ENCODE measurements at regions not wholly inside any gene's neighbourhood (a gene's known extent, or its start where the extent isn't known, plus 50 kb on each side); places are given as distances from the start of the nearest gene placed in this dataset.

DNA sequence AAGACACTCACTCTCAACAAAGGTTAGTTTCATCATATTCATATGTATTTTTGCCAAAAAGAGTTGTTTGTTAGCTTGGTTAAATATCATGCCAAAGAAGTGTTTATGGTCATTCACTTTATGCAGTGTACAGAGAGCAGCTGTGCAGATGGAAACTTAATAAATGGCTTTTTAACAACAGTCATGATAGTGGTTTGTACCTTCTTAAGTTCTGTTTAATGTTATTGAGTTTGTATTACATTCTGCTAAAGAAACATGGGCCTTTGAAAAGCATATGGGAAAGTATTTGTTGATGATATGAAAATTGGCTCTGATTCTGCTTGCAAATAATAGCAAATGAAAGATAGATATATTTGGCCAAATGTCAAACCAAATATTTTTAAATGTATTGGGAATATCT lies 607.3 kb downstream of the NCAM2 start:
- no peak for DNase-seq (ENCODE audit: low read depth)

DNA sequence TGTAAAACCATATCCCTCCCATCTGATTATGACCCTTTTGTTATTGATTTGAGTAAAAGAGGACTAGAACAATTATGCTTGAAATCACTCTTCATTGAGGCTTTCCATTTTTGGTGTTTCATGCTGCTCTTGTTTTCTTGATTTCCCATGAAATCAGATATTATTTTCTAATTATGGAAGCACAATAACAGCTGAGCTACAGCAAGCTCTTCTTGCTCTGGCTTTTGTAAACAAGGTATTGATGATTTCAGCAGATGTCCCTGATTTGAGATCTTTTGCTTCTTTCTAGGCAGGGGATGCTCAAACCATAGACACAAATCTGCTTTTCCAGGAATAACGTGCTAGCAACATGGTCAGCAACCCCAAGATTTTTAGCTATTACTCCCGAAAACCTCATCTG lies 607.8 kb downstream of the NCAM2 start:
- no peak for DNase-seq (ENCODE audit: low read depth)

DNA sequence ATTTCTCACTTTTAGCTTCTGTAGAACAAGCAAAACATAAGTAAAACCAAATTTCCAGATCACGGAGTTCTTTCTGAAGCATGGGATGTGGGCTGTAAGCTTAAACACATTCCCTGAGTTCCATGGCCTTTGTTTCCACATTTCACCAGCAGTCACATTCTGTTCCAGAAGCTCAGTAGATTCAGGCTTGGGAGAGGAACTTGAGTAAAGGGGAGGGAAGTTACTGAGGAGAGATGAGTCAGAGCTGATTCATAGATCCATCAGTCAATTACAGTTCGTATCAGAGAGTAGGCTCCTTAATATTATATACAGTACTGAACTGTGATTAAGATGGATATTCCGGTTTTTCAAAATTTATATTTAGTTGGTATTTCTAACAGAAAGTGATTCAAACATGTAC lies 614.3 kb downstream of the NCAM2 start:
- DNase-seq (ENCODE audit: low read depth) = no peak

DNA sequence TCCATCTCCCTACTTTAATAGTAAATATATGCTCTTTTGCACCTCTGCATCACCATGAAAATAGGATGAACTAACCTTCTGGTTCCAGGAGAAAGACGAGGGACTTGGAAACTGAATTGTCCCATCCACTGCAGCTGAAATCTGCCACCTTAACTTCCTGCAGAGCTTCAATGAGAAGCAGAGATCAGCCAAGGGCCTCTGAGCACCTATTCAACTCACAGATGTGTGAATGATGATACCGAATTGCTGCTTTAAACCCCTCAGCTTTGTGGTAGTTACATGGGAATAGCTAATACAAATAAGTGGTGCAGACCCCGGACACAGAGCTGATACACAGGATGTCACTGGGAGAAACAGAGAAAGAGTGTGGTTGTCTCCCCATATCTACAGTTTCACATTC lies 616.8 kb downstream of the NCAM2 start:
- DNase-seq (ENCODE audit: low read depth) = no peak

DNA sequence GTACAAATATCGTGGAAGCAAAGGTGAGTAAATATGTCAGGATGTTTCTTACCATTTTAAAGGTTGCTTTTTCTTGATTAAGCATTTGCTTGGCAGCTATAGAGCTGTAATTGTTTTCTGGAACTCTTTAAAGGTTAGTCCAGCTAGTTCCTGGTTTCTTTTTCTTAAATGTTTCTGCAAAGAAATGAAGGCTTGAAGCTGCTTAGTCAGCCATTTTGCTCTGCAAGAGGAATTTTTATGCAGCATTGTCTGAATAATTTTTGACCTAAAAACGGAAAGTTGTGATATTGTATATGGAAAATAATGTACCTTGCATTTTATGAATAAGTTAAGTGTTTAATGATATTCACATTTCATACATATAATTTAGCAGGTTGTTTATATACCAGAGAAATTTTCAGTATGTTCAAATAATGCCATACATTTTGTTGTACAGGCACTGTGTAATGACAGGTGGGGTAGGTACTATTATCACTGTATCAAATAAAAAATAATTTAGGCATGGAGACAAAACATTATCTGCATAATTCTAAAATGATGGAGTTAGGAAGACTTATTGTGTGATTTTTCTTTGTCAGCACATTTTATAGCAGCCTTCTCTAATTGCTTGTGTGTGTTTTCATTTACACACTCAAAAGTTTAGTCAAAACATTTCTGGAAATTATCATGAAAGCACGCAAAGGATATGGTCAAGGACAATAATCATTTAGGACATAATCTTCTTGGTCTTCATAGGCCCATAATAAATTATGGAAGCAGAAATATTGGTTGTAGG lies 624.4 kb downstream of the NCAM2 start:
- DNase-seq (ENCODE audit: low read depth) = no peak

DNA sequence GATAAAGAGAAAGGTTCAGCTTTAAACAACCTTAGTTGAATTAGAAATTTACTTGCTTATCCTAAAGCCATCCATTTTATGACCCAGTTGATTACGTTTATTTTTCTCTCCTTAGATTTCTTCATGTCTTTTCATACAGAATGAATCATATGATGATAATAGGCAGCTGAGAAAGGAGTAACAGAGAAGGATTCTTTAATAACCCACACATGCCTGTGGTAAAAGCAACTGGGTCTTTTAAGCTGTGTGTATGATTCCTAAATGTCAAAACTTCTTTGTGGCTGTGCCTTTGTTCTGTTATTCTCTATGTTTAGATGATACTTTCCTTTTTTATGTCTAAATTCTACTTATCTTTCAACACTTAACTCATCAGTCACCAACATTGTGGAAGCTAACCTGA lies 626.5 kb downstream of the NCAM2 start:
- DNase-seq (ENCODE audit: low read depth) = no peak

DNA sequence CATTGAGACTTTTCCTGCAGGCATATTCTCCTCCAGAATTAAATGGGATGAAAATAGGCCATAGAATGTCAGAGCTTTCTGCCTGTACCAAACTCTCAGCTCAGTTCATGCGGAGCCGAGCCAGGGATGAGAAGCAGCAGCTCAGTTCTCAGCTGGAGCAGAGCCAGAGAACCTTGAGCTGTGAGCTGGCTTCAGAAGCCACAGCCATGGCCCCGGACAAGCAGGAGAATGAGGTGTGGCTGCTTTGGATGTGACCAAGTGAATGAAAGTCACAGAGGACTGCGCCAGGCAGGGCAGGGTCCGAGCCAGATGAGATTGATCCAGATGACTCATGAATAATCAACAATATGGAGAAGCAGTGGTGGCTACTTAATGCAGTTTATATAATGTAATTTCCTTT lies 633.8 kb downstream of the NCAM2 start:
- no peak for DNase-seq (ENCODE audit: low read depth)

DNA sequence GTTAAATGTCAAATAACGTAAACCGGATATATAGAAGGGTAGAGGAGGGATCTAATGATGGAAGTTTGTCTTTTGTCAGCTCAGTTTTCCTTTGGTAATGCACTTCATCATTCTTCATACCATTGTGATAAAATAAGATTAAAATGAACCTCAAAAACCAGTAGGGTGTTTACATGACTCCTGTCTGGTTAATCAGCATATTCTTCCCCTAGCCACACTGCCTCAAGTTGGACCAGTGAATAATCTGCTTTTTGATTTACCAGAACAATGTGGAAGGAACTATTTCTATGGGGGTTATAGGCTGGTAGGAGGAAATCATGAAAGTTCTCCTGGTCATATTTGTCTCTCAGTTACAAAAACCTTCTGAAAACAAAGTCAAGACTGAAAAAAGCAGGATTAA lies 634.7 kb downstream of the NCAM2 start:
- DNase-seq (ENCODE audit: low read depth) = no peak

DNA sequence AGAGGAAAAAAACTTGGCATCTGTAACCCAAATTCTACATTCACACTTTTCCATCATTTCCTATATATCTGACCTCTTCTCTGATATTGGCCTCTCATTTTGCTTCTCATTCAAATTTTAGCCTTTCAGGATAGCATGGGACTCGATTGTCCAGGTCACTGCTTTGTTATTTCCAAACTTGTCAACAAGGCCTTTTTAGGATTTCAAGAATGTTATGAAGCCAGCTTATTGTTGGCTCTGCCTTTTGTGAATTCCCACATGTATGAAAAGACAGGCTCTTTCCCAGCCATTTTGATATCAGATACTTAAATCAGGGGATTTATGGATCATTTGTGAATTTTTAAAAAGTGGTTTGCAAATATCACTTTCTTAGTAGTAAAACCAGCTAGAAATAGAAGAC lies 663.5 kb downstream of the NCAM2 start:
- no peak for DNase-seq (ENCODE audit: low read depth)

DNA sequence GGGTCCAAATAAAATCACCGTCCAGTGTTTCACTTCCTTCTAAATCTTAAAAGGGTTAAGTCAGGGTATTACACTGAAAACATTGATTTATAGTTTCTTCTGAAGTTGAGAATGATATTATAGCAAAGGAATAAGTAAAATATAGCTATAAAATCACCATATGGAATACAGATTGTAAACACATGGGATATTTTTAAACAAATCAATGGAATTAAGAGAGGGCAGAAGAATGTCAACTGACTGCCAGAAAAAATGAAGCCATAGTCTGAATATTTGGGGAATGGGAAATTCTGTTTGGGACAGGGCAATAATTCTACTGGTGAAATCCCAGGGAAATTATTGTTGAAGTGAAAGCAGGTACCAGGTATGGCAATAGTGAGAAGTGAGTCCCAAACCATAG lies 664.6 kb downstream of the NCAM2 start:
- DNase-seq (ENCODE audit: low read depth) = no peak

DNA sequence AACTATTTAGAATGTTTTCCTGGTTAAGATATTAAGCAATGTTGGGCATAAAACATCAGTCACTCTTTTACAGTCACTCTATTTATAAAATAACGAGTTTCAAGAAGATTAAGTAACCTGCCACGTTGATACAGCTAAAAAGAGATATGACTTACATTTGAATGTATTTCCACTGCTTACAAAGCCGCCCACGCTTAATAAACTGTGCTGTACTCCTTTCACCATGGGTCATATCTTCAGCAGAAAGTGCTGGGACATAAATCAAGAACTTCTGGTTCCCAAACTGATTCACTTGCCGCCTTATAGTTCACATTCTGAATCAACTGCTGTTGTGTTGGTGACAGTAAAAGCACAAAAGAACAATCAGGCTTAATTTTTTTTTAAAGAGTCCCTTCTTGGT lies 666.7 kb downstream of the NCAM2 start:
- no peak for DNase-seq (ENCODE audit: low read depth)

DNA sequence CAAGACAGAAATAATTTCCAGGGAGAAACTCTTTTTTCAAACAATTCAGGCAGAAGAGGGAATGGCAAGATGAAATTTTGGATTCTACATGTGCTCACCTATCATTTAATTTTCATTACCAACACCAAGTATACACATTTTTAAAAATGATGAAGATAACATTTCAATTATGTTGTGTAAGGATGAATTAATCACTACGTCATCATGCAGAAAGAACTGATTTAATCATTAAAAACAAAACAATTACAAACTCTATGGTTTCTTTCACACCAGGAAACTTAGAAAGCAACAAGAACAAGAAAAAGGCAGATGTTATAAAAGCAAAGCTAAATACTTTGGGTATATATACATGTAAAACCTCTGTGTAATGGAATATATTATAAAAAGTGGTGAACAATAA lies 668.5 kb downstream of the NCAM2 start:
- DNase-seq (ENCODE audit: low read depth) = no peak

DNA sequence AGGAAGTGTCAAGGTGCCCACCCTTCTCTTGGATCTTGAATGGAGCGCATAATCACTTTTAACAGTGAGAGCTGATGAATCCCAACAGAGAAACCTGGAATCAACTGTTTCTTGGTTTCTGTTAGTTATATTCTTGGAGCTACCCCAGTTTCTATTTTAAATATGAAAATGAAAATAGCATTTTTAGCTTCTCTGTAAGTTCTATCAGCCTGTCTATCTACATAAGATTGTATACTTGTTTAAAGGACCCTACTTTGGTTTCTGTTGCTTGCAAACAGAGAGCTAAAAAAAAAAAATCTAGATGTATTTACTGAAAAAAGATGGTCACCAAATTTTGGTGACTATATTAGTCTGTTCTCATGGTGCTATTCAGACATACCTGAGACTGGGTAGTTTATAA lies 670.0 kb downstream of the NCAM2 start:
- DNase-seq (ENCODE audit: low read depth) = no peak

DNA sequence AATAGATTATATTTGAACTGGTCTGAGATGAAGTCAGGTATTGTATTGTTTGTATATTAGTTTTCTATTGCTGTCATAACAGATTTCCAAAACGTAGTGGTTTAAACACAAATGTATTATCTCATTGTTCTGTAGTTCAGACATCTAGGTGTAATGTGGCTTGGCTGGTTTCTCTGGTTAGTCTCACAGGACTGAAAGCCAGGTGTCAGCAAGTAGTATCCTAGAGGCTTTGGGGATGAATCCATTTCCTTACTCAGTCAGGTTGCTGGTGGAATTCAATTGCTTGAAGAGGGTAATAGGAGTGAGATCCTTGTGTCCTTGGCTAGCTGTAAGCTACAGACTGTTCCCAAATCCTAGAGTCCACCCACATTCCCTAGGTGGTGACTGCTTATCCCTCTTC lies 675.8 kb downstream of the NCAM2 start:
- no peak for DNase-seq (ENCODE audit: low read depth)

DNA sequence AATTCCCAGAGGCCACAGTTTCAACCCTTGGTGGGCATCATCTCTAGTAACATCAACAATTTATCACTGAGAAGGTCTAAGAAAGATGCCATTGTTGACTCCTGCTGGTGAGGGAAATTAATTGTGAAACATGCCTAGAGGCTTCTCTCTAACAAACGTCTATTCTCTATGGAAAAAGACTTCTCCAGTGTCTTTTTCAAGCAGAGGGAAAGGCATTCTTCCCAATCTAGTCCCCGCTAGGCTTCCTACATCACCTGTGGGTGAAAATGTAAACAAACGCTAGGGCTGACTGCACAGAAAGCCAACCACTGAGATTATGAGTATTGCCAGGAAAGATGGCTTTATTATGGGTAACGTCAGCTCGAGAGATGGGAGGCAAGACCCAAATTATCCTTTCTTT lies 677.4 kb downstream of the NCAM2 start:
- no peak for DNase-seq (ENCODE audit: low read depth)

DNA sequence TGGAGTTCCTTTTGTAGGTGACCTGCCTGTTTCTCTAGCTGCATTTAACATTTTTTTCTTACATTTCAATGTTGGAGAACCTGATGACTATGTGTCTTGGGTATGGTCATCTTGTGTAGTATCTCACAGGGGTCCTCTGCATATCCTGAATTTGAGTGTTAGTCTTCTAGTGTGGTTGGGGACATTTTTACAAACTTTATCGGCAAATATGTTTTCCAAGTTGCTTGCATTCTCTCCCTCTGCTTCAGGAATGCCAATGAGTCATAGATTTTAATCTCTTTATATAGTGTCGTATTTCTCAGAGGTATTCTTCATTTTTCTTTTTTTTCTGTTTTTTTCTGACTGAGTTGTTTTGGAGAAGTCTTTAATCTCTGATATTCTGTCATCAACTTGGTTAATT lies 684.0 kb downstream of the NCAM2 start:
- DNase-seq (ENCODE audit: low read depth) = no peak

DNA sequence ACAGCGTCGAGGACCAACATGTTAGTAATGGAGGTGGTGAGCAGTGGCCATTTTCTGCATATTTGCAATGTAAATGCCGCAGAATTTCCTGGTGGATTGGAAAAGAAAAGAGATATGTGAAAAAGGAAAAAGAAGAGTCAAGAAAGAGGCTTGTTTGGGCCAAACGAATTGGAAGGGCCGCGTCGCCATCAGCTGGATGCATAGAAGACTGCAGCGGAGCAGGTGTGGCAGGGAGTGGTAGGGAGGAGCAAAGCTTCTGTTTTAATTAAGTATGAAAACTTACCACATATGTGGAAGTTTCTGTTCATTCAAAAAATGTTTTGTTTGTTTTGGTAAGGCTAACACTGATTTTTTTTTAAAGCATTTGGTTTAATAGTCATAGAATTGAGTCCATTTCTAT lies 690.7 kb downstream of the NCAM2 start:
- DNase-seq (ENCODE audit: low read depth) = peak; percentile 1

DNA sequence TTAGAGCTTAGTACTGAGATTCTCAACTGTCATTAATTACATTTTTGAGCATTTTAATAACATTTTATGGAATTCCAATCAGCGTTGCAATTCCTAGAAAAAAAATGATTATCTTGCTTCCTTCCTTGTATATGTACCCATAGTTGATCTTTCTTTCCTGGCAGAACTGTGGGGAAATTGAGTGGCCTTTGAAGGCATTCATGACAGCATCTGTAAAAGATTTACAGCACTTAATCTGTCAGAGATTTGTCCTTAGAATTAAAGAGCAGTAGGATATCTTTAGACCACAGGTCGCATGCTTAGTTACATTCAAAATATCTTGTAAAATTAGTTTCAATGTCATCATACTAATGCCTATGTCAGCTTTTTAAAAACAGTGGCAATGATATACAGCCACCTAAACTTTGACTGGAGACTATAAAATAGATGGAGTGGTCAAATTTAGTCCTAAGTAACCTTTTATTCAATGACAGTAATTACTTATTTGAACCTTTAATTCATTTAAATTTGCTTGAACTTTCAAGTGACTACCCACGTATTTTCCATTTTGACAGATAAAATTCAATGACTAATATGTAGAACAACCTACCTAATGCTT lies 692.0 kb downstream of the NCAM2 start:
- no peak for DNase-seq (ENCODE audit: low read depth)

DNA sequence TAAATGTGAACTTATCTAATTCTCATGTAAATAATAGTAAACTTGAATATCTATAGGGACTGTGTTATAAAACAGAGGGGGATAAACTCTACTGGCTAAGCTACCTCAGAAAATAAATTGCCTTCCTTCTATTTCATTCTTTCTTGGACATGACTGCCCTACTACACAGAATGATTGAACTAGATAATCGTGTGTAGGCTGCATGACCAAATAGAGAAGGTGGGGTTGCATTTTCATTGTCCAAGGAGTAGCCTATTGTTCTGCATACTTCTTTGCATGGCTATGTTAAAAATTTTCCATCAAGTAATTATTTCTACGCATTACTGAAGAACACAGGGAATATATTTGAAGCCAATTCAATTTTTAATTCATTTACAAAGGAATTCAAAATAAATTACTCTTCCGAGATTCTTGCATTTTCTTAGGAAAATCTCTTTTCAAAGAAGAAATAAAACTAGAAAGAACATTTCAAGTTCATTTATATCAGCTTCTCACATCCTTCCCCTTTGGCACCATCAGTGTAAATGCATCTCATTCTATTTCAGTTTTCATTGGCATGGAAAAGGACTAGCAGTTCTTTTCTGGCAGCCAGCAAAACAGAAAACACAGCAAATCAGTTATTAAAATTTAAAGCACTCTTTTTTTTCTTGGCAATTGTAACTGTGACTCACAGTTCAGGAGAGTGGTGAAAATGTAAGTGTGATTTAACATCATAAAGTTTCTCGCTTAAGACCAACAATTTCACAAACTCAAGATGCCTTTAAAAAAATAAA lies 714.7 kb downstream of the NCAM2 start:
- no peak for DNase-seq (ENCODE audit: low read depth)

DNA sequence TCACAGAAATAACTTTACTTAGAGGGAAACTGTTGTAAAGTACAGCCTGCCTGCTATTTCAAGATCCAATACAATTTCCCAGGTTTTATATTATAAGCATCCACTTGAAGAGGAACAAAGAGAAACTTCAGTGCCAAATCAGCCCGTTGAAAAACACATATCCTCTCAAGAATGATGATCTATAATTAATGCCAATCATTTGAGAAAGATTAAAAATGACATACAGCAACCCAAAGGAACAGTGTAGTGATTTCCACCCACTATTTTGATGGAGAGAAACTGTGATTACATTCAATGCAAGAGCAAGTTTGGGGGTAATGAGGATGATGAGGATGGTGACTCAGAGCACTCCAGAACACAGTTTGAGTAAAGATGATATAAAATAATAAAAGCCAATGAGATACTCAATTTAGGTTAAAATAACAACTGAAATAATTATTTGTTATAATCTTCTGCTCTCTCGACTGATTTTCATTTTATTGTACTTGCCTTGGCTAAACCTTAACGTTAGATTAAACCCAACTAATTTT lies 715.5 kb downstream of the NCAM2 start:
- no peak for DNase-seq (ENCODE audit: low read depth)

DNA sequence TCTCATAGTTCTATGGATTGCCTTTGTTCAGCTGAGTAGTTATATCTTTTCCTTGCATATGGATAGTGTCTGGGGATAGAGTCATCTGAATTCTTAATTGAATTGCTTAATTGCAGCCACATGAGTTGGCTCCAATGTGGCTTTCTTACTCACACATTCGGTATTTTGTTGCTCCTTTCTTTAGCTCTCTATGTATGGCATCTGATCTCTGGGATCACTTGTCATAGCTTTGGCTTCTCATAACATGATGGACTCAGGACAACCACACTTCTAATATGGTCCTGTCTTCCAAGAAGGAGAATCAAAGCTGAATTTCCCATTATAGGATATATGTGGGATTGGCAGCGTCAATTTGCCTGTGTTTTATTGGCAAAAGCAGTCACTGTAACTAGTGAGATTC lies 716.2 kb downstream of the NCAM2 start:
- peak; percentile 12 for DNase-seq (ENCODE audit: low read depth)

DNA sequence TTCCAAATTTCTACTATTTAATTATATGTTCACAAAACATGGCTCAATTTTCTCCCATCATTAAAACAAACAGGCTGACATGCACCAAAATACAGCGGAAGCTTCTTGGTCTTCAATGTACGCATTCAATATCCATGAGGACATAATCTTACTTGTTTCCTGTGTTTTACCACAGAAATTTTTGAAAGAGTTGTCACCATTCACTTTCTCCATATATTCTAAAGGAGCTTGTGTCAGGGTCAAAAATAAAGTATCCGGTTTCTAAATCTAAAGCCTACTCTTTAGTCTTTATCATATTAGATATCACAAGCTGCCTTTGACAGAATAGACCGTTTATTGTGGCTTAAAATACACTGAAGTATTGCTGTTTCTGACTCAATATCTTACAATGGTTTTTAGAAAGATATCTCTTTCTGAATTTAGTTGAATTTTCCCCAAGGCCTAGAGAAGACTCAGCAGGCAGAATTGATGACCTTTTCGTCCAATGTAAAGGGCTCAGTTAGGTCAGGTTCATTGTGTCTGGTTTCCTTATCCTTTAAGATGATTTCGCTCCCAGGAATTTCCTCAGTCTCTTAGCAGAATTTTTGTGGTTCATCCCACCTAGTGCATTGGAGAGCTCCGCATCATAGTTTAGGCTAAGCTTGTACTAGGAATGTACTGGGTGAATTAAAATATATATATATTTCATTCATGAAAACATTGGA lies 717.2 kb downstream of the NCAM2 start:
- peak; percentile 12 for DNase-seq (ENCODE audit: low read depth)
